GM10266 (cell line): ENCODE measurements at regions not wholly inside any gene's neighbourhood (a gene's known extent, or its start where the extent isn't known, plus 50 kb on each side); places are given as distances from the start of the nearest gene placed in this dataset.

Experiments
- DNase-seq: peaks from one replicate; pipeline ENCODE4 v3.0.0; 2012; ENCODE audit errors: extremely low spot score
- TF ChIP-seq, protein P1 (sequence below): IDR thresholded peaks from 2 replicates; pipeline ENCODE4 v1.5.1; 2012; ENCODE audit warnings: mild to moderate bottlenecking, low read depth; ENCODE audit not compliant: control insufficient read depth, insufficient read depth; ENCODE audit errors: missing control alignments

DNA sequence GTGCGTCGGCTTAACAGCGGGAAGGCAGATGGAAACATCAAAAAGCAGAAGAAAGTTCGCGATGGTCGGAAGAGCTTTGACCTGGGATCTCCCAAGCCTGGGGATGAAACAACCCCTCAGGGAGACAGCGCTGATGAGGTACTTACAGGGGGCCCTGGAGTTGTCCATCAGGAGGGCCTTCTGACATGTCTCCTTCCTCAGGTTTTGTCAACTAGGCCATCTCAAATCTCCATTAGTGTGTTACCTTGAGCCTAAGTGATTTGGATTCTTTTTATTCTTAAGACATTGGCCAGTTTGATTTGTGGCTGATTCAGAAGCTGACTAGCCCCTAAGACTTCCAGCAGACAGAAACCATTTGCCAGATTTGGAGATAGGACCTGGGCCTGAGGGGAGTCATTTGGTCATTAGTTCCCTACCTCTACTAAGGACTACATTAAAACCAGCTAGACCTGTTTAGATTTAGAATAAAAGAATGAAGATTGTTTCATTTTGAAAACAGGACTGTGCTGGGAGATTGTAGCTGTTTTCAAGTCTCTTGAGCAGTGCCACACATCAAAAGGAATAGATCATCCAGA lies 97.6 kb upstream of the UMPS start:
- no peak for DNase-seq

DNA sequence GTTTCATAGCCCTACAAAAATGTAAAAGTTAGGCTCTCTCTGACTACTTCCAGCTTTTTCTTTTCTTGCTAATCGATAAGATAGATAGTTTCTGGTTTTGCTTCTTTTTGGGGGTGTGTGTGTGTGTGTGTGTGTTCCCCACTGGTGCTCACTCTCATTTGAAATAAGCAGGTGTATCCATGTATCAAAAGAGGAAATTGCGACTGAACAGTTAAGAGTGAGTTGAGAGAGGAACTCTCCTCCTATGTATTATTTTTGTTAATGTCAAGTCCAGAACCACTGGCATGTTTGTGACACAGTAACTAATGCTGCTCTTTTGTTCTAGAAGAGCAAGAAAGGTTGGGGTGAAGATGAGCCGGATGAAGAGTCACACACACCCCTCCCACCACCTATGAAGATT lies 96.7 kb upstream of the UMPS start:
- no peak for DNase-seq

More for the DNA sequence above, 97.6 kb upstream of the UMPS start:
- TF ChIP-seq, protein P1, sequence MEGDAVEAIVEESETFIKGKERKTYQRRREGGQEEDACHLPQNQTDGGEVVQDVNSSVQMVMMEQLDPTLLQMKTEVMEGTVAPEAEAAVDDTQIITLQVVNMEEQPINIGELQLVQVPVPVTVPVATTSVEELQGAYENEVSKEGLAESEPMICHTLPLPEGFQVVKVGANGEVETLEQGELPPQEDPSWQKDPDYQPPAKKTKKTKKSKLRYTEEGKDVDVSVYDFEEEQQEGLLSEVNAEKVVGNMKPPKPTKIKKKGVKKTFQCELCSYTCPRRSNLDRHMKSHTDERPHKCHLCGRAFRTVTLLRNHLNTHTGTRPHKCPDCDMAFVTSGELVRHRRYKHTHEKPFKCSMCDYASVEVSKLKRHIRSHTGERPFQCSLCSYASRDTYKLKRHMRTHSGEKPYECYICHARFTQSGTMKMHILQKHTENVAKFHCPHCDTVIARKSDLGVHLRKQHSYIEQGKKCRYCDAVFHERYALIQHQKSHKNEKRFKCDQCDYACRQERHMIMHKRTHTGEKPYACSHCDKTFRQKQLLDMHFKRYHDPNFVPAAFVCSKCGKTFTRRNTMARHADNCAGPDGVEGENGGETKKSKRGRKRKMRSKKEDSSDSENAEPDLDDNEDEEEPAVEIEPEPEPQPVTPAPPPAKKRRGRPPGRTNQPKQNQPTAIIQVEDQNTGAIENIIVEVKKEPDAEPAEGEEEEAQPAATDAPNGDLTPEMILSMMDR: no peak

DNA sequence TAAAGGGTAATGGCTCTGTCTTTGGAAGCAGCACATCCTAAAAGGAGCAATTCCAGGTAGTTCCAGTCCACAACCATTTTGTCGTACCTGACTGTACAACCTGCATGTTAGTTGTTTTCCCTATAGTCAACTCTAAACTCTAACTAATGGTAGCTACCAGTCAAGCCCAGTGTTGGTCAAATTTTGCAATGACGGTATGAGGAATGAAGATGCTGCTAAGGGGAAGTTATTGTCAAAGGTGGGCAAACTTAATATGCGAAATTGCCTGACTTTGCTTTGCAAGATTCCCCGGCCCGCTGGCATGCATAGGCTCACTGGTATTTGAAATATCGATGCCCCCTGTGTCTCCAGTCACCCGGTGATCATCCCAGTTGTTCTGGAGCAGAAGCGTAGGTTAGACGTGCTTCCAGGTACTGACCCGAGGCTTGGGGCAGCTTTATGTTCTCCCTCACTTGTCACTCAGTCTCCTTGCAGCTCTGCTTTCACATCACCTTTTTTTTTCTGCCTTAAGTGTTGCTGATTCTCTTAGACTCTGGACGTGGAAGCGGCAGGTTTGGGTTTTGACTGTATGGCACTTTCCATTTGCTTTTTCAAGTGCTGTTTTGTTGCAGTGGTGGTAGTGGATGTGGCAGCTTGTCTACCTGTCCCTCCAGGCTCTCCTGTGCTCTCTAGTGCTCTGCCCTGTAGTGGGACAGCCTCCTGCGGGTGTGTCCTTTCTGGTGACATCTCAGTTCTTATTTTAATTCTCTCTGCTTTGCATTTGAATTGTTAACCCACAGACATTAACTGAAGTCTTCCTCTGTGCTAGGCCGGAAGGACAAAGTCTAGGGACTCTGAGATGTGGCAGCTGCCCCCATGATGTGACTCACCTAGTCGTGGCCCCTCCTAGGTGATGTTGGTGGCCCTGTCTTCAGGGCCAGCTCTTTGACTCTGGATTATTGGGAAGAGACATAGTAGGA lies 95.8 kb upstream of the UMPS start:
- DNase-seq: no peak
- TF ChIP-seq, protein P1: no peak

More for the DNA sequence above, 96.7 kb upstream of the UMPS start:
- TF ChIP-seq, protein P1: no peak

DNA sequence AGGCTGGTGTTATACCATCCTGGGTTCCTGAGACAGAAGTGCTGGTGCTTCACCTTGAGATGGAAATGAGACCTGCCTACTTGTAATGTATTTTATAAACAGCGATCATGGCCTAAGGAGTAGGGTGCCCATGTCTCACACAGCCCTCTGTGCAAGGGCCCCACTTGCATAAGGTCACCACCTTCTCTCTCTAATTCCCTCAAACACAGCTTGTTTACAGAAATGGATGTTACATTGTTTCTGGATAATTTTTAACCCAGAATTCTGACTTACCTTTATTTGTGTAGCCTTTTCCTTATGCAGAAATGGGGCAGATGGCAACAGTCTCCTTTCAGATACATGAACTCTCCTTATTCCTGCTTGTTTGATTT lies 95.1 kb upstream of the UMPS start:
- no peak for DNase-seq

DNA sequence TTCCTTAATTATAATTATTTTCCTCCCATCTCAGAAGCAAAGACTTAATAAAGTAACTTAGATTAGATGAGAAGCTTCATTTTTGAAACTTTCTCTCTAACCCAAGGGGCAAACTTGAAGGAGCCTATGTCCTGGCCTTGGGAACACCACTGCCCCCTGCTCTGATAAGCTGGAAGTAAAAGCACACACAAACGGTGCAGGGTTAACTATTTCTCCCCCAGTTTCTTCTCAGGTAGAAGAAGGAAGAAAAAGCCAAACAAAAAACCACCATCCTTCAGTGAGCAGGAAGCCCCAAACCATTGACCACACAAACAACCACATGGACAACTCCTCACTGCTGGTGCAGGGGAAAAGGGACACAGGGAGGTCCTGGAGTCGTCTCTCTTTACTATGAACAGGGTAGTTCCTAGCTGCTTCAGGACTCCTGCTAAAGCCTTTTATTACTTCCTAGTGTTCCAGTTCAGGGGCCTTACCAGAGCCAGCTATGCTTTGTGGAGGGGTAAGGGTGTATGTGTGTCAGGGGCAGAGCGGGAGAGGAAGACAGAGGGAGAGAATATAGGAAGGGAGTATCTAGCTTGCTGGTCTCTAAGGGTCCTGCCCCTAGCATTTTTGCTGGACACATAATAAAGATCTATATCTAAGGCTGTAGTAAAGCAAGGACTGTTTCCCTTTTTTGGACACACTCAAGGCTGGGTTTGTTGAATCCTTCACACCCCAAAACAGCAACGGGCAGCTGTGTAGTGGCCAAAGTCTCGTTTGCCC lies 94.0 kb upstream of the UMPS start:
- DNase-seq: no peak
- TF ChIP-seq, protein P1: no peak

More for the DNA sequence above, 95.1 kb upstream of the UMPS start:
- TF ChIP-seq, protein P1: no peak

DNA sequence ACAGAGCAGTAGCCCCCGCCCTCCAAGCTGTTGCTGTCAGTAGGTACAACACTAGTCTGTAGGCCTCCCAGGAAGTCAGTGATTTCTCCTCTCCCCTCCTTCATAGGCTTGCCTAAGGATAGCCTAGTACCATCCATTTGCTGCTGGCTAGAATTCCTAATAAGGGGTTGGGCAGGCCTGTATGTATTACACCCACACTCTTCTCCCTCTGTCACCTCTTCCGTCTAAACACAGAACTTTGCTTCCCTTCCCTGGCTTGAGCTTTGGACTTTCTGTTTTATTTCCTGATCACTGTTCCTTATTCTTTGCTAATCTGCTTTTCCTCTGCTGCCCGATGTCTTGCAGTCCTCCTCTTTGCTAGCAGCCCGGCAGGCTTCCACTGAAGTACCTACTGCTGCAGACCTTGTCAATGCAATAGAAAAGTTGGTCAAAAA lies 93.4 kb upstream of the UMPS start:
- no peak for DNase-seq
- TF ChIP-seq, protein P1: no peak
